ENCODE measurements at regions not wholly inside any gene's neighbourhood (a gene's known extent, or its start where the extent isn't known, plus 50 kb on each side); places are given as distances from the start of the nearest gene placed in this dataset.

DNA sequence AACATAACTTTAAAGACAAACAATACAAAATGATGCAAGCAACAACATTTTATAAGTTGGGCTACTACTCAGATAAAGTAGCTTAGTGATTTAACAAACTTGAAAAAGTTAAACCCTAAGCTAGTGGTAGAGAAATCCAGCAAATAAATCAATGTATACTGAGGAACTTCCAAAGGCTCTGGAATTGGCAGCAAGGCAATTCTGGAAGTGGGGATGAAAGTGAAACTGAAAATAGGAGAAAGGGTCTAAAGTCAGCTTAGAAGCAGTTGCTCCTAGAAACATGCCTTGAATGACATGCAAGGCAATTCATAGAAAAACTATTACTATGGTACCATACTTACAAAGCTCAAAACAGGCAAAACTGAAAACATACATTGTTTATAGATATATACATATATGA is 90.0 kb upstream of the CAMK1G start:
- no peak for TF ChIP-seq CTCF (IDR thresholded peaks at IDR 0.05; ENCODE audit: low read length, missing control alignments)
- H3K4me3 ChIP-seq (replicated peaks; ENCODE audit: low read depth, low read length): no peak overlapping the region
- DNase-seq (ENCODE audit: low read depth): peak; percentile 2

GRCh38 chr1:209497729-209498128 is 85.8 kb upstream of the CAMK1G start:
- no peak overlapping the region for H3K4me3 ChIP-seq (replicated peaks; ENCODE audit: low read depth, low read length)
- no peak for TF ChIP-seq CTCF (IDR thresholded peaks at IDR 0.05; ENCODE audit: low read length, missing control alignments)
- no peak for DNase-seq (ENCODE audit: low read depth)

GRCh38 chr1:209500993-209501392 is 82.5 kb upstream of the CAMK1G start:
- no peak for DNase-seq (ENCODE audit: low read depth)
- TF ChIP-seq CTCF (IDR thresholded peaks at IDR 0.05; ENCODE audit: low read length, missing control alignments): no peak
- H3K4me3 ChIP-seq (replicated peaks; ENCODE audit: low read depth, low read length): no peak overlapping the region

GRCh38 chr1:209503196-209503595 is 80.3 kb upstream of the CAMK1G start:
- no peak overlapping the region for H3K4me3 ChIP-seq (replicated peaks; ENCODE audit: low read depth, low read length)
- no peak for DNase-seq (ENCODE audit: low read depth)
- no peak for TF ChIP-seq CTCF (IDR thresholded peaks at IDR 0.05; ENCODE audit: low read length, missing control alignments)

DNA sequence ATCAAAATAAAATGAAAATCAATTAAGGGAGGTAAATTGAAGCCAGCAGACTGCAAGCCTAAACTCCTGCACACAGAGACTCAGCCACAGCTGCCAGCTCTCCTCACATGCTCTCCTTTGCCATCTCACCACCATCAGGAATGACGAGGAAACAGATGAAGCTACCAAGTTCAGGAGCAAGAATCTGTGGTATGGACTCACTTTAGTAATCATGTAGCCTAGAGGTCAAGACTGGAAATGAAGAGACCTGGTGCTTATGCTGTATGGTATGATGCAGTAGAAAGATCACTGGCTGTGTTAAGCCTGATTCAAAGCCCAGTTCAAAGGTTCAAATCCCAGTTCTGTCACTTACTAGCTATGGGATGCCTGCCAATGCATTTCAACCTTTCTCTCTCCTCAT is 78.9 kb upstream of the CAMK1G start:
- H3K4me3 ChIP-seq (replicated peaks; ENCODE audit: low read depth, low read length): no peak overlapping the region
- TF ChIP-seq CTCF (IDR thresholded peaks at IDR 0.05; ENCODE audit: low read length, missing control alignments): no peak
- DNase-seq (ENCODE audit: low read depth): no peak

DNA sequence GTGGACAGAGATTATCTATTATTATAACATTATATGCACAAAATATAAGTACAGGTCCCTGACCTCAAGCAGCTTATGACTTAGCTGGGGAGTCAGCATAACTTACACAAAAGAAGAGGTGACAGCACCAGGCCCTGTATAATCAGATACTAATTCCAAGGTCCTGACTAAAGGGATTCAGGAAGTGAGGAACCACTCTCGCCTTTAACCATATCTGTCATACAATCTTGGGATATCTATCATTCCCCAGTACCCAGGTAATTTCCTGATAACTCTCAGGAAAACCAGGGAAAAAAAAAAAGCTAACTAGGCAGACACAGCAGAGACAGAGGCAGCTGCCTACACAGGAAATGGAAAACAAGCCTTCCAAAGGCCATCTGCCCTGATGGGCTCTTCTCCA is 78.5 kb upstream of the CAMK1G start:
- DNase-seq (ENCODE audit: low read depth): no peak
- no peak for TF ChIP-seq CTCF (IDR thresholded peaks at IDR 0.05; ENCODE audit: low read length, missing control alignments)

GRCh38 chr1:209506101-209506500 is 77.4 kb upstream of the CAMK1G start:
- no peak for DNase-seq (ENCODE audit: low read depth)
- H3K4me3 ChIP-seq (replicated peaks; ENCODE audit: low read depth, low read length): no peak overlapping the region
- no peak for TF ChIP-seq CTCF (IDR thresholded peaks at IDR 0.05; ENCODE audit: low read length, missing control alignments)

More for the DNA sequence above, 78.5 kb upstream of the CAMK1G start:
- no peak overlapping the region for H3K4me3 ChIP-seq (replicated peaks; ENCODE audit: low read depth, low read length)

Measured in fibroblast of pulmonary artery (primary cell).